Neural cell (in vitro differentiated cells): ENCODE measurements at regions not wholly inside any gene's neighbourhood (a gene's known extent, or its start where the extent isn't known, plus 50 kb on each side); places are given as distances from the start of the nearest gene placed in this dataset.

ENCODE experiments used
- H2AFZ ChIP-seq: fragments of 200-600, 300-800 bp; sonication (generic), shearing (Covaris generic); 2 replicates; pipeline ENCODE4 v1.6.0; 2014; ENCODE audit warnings: low read depth, mild to moderate bottlenecking, antibody characterized with exemption, low read length, moderate library complexity
- H3F3A ChIP-seq: fragments of 200-600 bp; shearing (Covaris generic); 2 replicates; pipeline ENCODE4 v1.6.1; 2016; ENCODE audit warnings: mild to moderate bottlenecking, moderate library complexity, mixed read lengths, antibody characterized with exemption, low read length; ENCODE audit not compliant: insufficient read depth, poor library complexity, severe bottlenecking
- H3K27ac ChIP-seq: fragments of 200-600, 300-800 bp; sonication (generic), shearing (Covaris generic); 2 replicates; pipeline ENCODE4 v1.5.1; 2014; ENCODE audit warnings: mild to moderate bottlenecking, low read length, moderate library complexity
- H3K27me3 ChIP-seq: fragments of 300-800, 200-600 bp; sonication (generic), shearing (Covaris generic); 2 replicates; pipeline ENCODE4 v1.6.0; 2014; ENCODE audit warnings: mild to moderate bottlenecking, low read depth, low read length, moderate library complexity; ENCODE audit not compliant: insufficient read depth
- H3K36me3 ChIP-seq: fragments of 300-800, 200-600 bp; sonication (generic), shearing (Covaris generic); 2 replicates; pipeline ENCODE4 v1.5.1; 2014; ENCODE audit warnings: mild to moderate bottlenecking, antibody characterized with exemption, low read length, moderate library complexity; ENCODE audit not compliant: insufficient read depth
- H3K4me2 ChIP-seq: fragments of 300-800, 200-600 bp; sonication (generic), shearing (Covaris generic); 2 replicates; pipeline ENCODE4 v1.6.0; 2014; ENCODE audit warnings: mild to moderate bottlenecking, low read length
- H3K4me3 ChIP-seq: fragments of 300-800, 200-600 bp; sonication (generic), shearing (Covaris generic); 2 replicates; pipeline ENCODE4 v1.5.1; 2014; ENCODE audit warnings: mild to moderate bottlenecking, low read length, moderate library complexity
- H3K79me2 ChIP-seq: fragments of 200-600 bp; shearing (Covaris generic); replicated peaks from 2 replicates; pipeline ENCODE4 v1.6.0; 2014; ENCODE audit warnings: mild to moderate bottlenecking, low read length, moderate library complexity; ENCODE audit not compliant: insufficient read depth
- H3K9ac ChIP-seq: fragments of 300-800, 200-600 bp; sonication (generic), shearing (Covaris generic); 2 replicates; pipeline ENCODE4 v1.6.1; 2016; ENCODE audit warnings: mild to moderate bottlenecking, low read length, mixed read lengths
- H3K9me2 ChIP-seq: fragments of 200-600 bp; shearing (Covaris generic); 2 replicates; pipeline ENCODE4 v1.6.1; 2016; ENCODE audit warnings: mild to moderate bottlenecking, low read length, mixed read lengths; ENCODE audit not compliant: insufficient read depth
- H3K9me3 ChIP-seq: fragments of 200-600, 300-800 bp; sonication (generic), shearing (Covaris generic); 2 replicates; pipeline ENCODE4 v1.6.1; 2016; ENCODE audit warnings: mild to moderate bottlenecking, mixed run types, low read length, moderate library complexity, mixed read lengths
- H4K20me1 ChIP-seq: fragments of 200-600 bp; shearing (Covaris generic); 2 replicates; pipeline ENCODE4 v1.6.1; 2016; ENCODE audit warnings: mild to moderate bottlenecking, mixed run types; ENCODE audit not compliant: insufficient read depth
- EP300 ChIP-seq: fragments of 450-650 bp; conservative IDR thresholded peaks from 2 replicates; pipeline ENCODE4 v1.6.1; 2014; ENCODE audit warnings: antibody characterized with exemption, mild to moderate bottlenecking, moderate library complexity; ENCODE audit not compliant: poor library complexity, severe bottlenecking
- EZH2 ChIP-seq: fragments of 200-600, 300-800 bp; shearing (Covaris generic), sonication (generic); IDR thresholded peaks from 2 replicates; pipeline ENCODE4 v1.6.1; 2014; ENCODE audit warnings: antibody characterized with exemption, low read length, borderline replicate concordance, mild to moderate bottlenecking; ENCODE audit not compliant: insufficient read depth, poor library complexity, severe bottlenecking
- MXI1 ChIP-seq: fragments of 450-650 bp; conservative IDR thresholded peaks from 2 replicates; pipeline ENCODE4 v1.6.1; 2014; ENCODE audit warnings: antibody characterized with exemption, mild to moderate bottlenecking; ENCODE audit not compliant: poor library complexity, severe bottlenecking
- RAD21 ChIP-seq: fragments of 450-650 bp; conservative IDR thresholded peaks from 2 replicates; pipeline ENCODE4 v1.6.1; 2014; ENCODE audit warnings: antibody characterized with exemption, mild to moderate bottlenecking, moderate library complexity
- SMC3 ChIP-seq: fragments of 450-650 bp; conservative IDR thresholded peaks from 2 replicates; pipeline ENCODE4 v1.6.1; 2014; ENCODE audit warnings: antibody characterized with exemption, mild to moderate bottlenecking, moderate library complexity; ENCODE audit not compliant: poor library complexity
- TAF1 ChIP-seq: IDR thresholded peaks from 2 replicates; pipeline ENCODE4 v1.6.1; 2012; ENCODE audit warnings: low read depth
- TF ChIP-seq, protein P1 (sequence below): IDR thresholded peaks from 2 replicates; pipeline ENCODE4 v1.6.1; 2012; ENCODE audit warnings: borderline replicate concordance

- H3K9me2 ChIP-seq, result no peaks in the 10 kb centered on the region
- no peaks in the 10 kb centered on the region for H3K9me3 ChIP-seq
- H4K20me1 ChIP-seq, result no peaks in the 10 kb centered on the region
- no peaks in the 10 kb centered on the region for H3K79me2 ChIP-seq
- no peaks in the 10 kb centered on the region for H3F3A ChIP-seq
- no peak overlapping the region for H3K4me3 ChIP-seq
- no peaks in the 10 kb centered on the region for H3K36me3 ChIP-seq
- H3K27ac ChIP-seq, result no peak overlapping the region
- H3K9ac ChIP-seq, result no peak overlapping the region
- no peaks in the 10 kb centered on the region for H3K27me3 ChIP-seq
- no peak overlapping the region for H2AFZ ChIP-seq
- no peak overlapping the region for H3K4me2 ChIP-seq
- TF ChIP-seq TAF1 (no peak), SMC3 (no peak)
- TF ChIP-seq, protein P1, sequence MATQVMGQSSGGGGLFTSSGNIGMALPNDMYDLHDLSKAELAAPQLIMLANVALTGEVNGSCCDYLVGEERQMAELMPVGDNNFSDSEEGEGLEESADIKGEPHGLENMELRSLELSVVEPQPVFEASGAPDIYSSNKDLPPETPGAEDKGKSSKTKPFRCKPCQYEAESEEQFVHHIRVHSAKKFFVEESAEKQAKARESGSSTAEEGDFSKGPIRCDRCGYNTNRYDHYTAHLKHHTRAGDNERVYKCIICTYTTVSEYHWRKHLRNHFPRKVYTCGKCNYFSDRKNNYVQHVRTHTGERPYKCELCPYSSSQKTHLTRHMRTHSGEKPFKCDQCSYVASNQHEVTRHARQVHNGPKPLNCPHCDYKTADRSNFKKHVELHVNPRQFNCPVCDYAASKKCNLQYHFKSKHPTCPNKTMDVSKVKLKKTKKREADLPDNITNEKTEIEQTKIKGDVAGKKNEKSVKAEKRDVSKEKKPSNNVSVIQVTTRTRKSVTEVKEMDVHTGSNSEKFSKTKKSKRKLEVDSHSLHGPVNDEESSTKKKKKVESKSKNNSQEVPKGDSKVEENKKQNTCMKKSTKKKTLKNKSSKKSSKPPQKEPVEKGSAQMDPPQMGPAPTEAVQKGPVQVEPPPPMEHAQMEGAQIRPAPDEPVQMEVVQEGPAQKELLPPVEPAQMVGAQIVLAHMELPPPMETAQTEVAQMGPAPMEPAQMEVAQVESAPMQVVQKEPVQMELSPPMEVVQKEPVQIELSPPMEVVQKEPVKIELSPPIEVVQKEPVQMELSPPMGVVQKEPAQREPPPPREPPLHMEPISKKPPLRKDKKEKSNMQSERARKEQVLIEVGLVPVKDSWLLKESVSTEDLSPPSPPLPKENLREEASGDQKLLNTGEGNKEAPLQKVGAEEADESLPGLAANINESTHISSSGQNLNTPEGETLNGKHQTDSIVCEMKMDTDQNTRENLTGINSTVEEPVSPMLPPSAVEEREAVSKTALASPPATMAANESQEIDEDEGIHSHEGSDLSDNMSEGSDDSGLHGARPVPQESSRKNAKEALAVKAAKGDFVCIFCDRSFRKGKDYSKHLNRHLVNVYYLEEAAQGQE, result no peak
Measured at GRCh38 chr10:111885046-111885445, 298.5 kb downstream of the GPAM start.

GRCh38 chr10:111885919-111886318, 297.6 kb downstream of the GPAM start:
- Histone ChIP-seq H3K4me3 (no peak overlapping the region), H3K27me3 (no peaks in the 10 kb centered on the region), H4K20me1 (no peaks in the 10 kb centered on the region), H3F3A (no peaks in the 10 kb centered on the region), H3K9me3 (no peaks in the 10 kb centered on the region), H3K9me2 (no peaks in the 10 kb centered on the region), H2AFZ (no peak overlapping the region), H3K27ac (no peak overlapping the region), H3K4me2 (no peak overlapping the region), H3K36me3 (no peaks in the 10 kb centered on the region), H3K79me2 (no peaks in the 10 kb centered on the region), H3K9ac (no peak overlapping the region)
- TF ChIP-seq, protein P1, result no peak
- no peak for TF ChIP-seq EP300
- TF ChIP-seq TAF1, result no peak
- TF ChIP-seq MXI1, result no peak
- no peak for TF ChIP-seq SMC3
- no peak for TF ChIP-seq EZH2
- TF ChIP-seq RAD21, result no peak
